H1 (cell line): ENCODE measurements at regions not wholly inside any gene's neighbourhood (a gene's known extent, or its start where the extent isn't known, plus 50 kb on each side); places are given as distances from the start of the nearest gene placed in this dataset.

Experiments used
- ATF2 ChIP-seq: IDR thresholded peaks from 2 replicates; pipeline ENCODE4 v1.6.1; 2012; ENCODE audit warnings: low read length, inconsistent platforms
- BRCA1 ChIP-seq: IDR thresholded peaks from 2 replicates; pipeline ENCODE4 v1.6.1; 2012; ENCODE audit warnings: low read depth, low read length, improper control_type of control experiment
- POLR2A ChIP-seq, 2 experiments: IDR thresholded peaks; 1 replicate in 1 of 2; 2 replicates in 1 of 2; pipeline ENCODE4 v1.6.1; 2011; ENCODE audit warnings: low read depth in 2 of 2, low read length in 2 of 2, mild to moderate bottlenecking in 2 of 2; ENCODE audit errors: control extremely low read depth in 1 of 2
- SIN3A ChIP-seq, 2 experiments: IDR thresholded peaks in 1 of 2; conservative IDR thresholded peaks in 1 of 2; 2 replicates each; pipeline ENCODE4 v1.6.1; 2011 to 2012; ENCODE audit warnings: low read length in 2 of 2, improper control_type of control experiment in 1 of 2, low read depth in 1 of 2, mild to moderate bottlenecking in 1 of 2
- ZNF274 ChIP-seq: IDR thresholded peaks from 2 replicates; pipeline ENCODE4 v1.7.0; 2012; ENCODE audit warnings: low read length, borderline replicate concordance; ENCODE audit errors: extremely low read depth

- no peak for TF ChIP-seq ATF2
- no peak for TF ChIP-seq BRCA1
- TF ChIP-seq SIN3A (conservative IDR thresholded peaks at IDR 0.05 in 1 of 2, IDR thresholded peaks at IDR 0.05 in 1 of 2; ENCODE audit: low read depth in 1 of 2, low read length in 2 of 2) = no peak
- TF ChIP-seq POLR2A (IDR thresholded peaks at IDR 0.05; ENCODE audit: control extremely low read depth in 1 of 2, low read depth in 2 of 2, low read length in 2 of 2) = no peak
- no peak for TF ChIP-seq ZNF274
Measured at GRCh38 chr4:27198971-27199370, 338.3 kb downstream of the STIM2 start (continued).
